Naive thymus-derived CD4-positive, alpha-beta T cell (primary cell): ENCODE measurements at regions not wholly inside any gene's neighbourhood (a gene's known extent, or its start where the extent isn't known, plus 50 kb on each side); places are given as distances from the start of the nearest gene placed in this dataset.

ENCODE experiments used
- ATAC-seq: fragments of 150-1000 bp; cut with Tn5 transposase; 2 replicates; pipeline ENCODE4 v1.10.0; 2021; ENCODE audit warnings: mild to moderate bottlenecking, moderate library complexity
- CTCF ChIA-PET: fragments of 350-600 bp; sonication (Branson Sonifier 250); formaldehyde crosslinking; loops from one replicate; lab custom pipeline; 2021; ENCODE audit warnings: antibody characterized with exemption; lab: Charles Lee
- POLR2A ChIA-PET: fragments of 350-600 bp; sonication (Branson Sonifier 250); formaldehyde crosslinking; loops from one replicate; lab custom pipeline; 2021; ENCODE audit warnings: antibody characterized with exemption, inconsistent platforms; lab: Charles Lee
- DNase-seq, 9 donors: peaks; one replicate each; pipeline versions ENCODE4 v3.0.0 to v3.0.0-alpha.2; 2020 to 2022; ENCODE audit warnings: mixed read lengths in 1 of 9
- H3K27ac ChIP-seq: one replicate; pipeline ENCODE4 v1.7.0; 2013; ENCODE audit warnings: mild to moderate bottlenecking, low read depth, low read length, moderate library complexity
- H3K27me3 ChIP-seq, 2 donors: one replicate each; pipeline ENCODE4 v1.7.0; 2013; ENCODE audit warnings: low read length in 2 of 2, mild to moderate bottlenecking in 2 of 2, moderate library complexity in 2 of 2; ENCODE audit not compliant: control insufficient read depth in 2 of 2, insufficient read depth in 2 of 2
- H3K36me3 ChIP-seq, 3 experiments: 1 replicate in 2 of 3; 2 replicates in 1 of 3; pipeline ENCODE4 v1.7.0; 2013; ENCODE audit warnings: low read length in 3 of 3, mild to moderate bottlenecking in 3 of 3, moderate library complexity in 1 of 3; ENCODE audit not compliant: insufficient read depth in 3 of 3, control insufficient read depth in 2 of 3
- H3K4me1 ChIP-seq, 2 donors: one replicate each; pipeline ENCODE4 v1.7.0; 2013; ENCODE audit warnings: low read length in 2 of 2, mild to moderate bottlenecking in 2 of 2, moderate library complexity in 1 of 2; ENCODE audit not compliant: control insufficient read depth in 2 of 2, insufficient read depth in 2 of 2
- H3K4me3 ChIP-seq: 2 replicates; pipeline ENCODE4 v1.7.0; 2013; ENCODE audit warnings: mild to moderate bottlenecking, low read length
- H3K9me3 ChIP-seq, 3 experiments: 1 replicate in 2 of 3; 2 replicates in 1 of 3; pipeline ENCODE4 v1.7.0; 2013; ENCODE audit warnings: low read length in 3 of 3; ENCODE audit not compliant: control insufficient read depth in 2 of 3
- H3K27ac Mint-ChIP-seq, 9 donors: one replicate each; pipeline ENCODE4 v1.8.0; 2020 to 2022; ENCODE audit warnings: mixed read lengths in 9 of 9, mild to moderate bottlenecking in 8 of 9, moderate library complexity in 5 of 9, inconsistent platforms in 2 of 9
- H3K27me3 Mint-ChIP-seq, 5 donors: one replicate each; pipeline ENCODE4 v1.8.0; 2021 to 2022; ENCODE audit warnings: mixed read lengths in 5 of 5, mild to moderate bottlenecking in 1 of 5
- H3K36me3 Mint-ChIP-seq, 5 donors: one replicate each; pipeline ENCODE4 v1.8.0; 2020 to 2022; ENCODE audit warnings: mixed read lengths in 5 of 5, mild to moderate bottlenecking in 3 of 5, inconsistent platforms in 1 of 5
- H3K4me1 Mint-ChIP-seq, 7 donors: one replicate each; pipeline ENCODE4 v1.8.0; 2020 to 2022; ENCODE audit warnings: mixed read lengths in 7 of 7, mild to moderate bottlenecking in 3 of 7, inconsistent platforms in 1 of 7
- H3K4me3 Mint-ChIP-seq, 10 donors: one replicate each; pipeline ENCODE4 v1.8.0; 2020 to 2022; ENCODE audit warnings: mild to moderate bottlenecking in 10 of 10, mixed read lengths in 10 of 10, moderate library complexity in 6 of 10, inconsistent platforms in 2 of 10
- H3K9me3 Mint-ChIP-seq, 11 donors: one replicate each; pipeline ENCODE4 v1.8.0; 2020 to 2022; ENCODE audit warnings: mixed read lengths in 11 of 11, mild to moderate bottlenecking in 4 of 11, inconsistent platforms in 1 of 11, moderate library complexity in 1 of 11
- intact Hi-C, 2 donors: fragments of 100-400 bp; cut with micrococcal nuclease; formaldehyde crosslinking; loops; one replicate each; pipeline ENCODE4 v1.15.1; 2023

DNA sequence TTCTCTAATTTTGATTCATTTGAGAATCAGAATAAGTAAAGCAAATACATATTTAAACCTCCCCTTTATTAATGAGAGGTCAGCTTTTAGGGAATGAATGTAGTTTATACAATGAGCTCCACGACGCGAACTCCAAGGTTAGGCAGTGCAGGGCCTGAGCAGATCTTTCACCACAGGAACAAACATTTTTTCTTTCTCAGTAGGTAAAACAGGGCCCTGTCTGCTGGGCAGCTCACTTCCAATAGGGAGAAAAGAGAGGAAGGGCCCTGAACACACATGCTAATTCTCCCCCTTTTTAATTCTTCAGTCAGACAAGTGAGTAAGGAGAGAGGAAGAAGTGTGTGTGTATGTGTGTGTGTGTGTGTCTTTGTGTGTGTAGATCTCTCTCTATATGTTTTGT lies 682.4 kb upstream of the TMEFF2 start:
- intact Hi-C loops, result no loop called here
- ChIA-PET POLR2A (no interaction called here), CTCF (no interaction called here)
- Histone ChIP-seq H3K27ac (no peak overlapping the region), H3K27me3 (no peaks in the 10 kb centered on the region), H3K4me3 (no peak overlapping the region), H3K9me3 (no peaks in the 10 kb centered on the region), H3K4me1 (no peaks in the 10 kb centered on the region), H3K36me3 (no peaks in the 10 kb centered on the region)
- DNase-seq (no peak), ATAC-seq (no peak)
- Mint-ChIP-seq H3K4me3 (no peak overlapping the region), H3K27me3 (no peaks in the 10 kb centered on the region), H3K36me3 (no peaks in the 10 kb centered on the region), H3K9me3 (peaks cover 0 to 2% (median 0%) of the 10 kb centered on the region in 11 donors), H3K4me1 (no peaks in the 10 kb centered on the region), H3K27ac (no peak overlapping the region)

DNA sequence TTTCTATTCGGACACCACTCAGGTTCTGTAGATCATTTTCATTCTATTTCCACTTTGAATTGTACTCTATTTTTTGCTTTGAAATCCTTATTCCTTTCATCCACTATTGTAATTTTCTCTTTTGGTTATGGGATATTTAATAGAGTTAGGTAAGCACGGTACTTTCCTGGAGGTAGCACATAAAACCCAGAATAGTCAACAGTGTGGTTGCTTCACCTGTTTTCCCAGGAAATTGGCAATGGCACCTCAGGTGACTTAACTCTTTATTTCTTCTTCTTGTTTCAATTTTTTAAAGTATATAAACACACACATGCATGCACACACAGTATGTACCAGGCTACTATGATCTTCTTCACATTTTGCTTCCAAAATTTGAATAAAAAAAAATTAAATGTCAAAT lies 682.0 kb upstream of the TMEFF2 start:
- Mint-ChIP-seq H3K36me3 (no peaks in the 10 kb centered on the region), H3K27ac (no peak overlapping the region), H3K4me1 (no peaks in the 10 kb centered on the region), H3K27me3 (no peaks in the 10 kb centered on the region), H3K4me3 (no peak overlapping the region), H3K9me3 (peaks cover 0 to 5% (median 0%) of the 10 kb centered on the region in 11 donors)
- intact Hi-C loops, result no loop called here
- H3K4me1 ChIP-seq, result no peaks in the 10 kb centered on the region
- CTCF ChIA-PET, result no interaction called here
- H3K27ac ChIP-seq, result no peak overlapping the region
- ATAC-seq (no peak), DNase-seq (no peak)
- POLR2A ChIA-PET, result no interaction called here
- no peak overlapping the region for H3K4me3 ChIP-seq
- no peaks in the 10 kb centered on the region for H3K9me3 ChIP-seq
- no peaks in the 10 kb centered on the region for H3K27me3 ChIP-seq
- H3K36me3 ChIP-seq, result no peaks in the 10 kb centered on the region

DNA sequence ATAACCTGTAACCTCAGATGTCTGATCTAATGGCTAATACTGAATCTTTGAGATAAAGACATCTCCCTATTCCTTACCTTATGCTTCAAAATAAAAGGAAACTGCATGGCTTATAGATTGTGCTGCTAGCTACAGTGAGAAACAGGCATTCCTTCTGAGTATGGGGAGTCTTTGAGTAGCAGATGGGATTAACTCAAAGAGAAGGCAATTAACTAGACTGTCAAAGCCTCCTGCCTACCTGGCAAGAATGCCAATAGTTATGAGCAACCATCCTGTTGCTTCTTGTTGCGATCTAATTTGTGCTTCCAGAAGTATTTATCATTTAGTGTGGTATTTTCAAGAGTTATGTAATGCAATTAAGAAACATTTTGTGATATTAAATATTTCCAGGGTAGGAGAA lies 660.0 kb upstream of the TMEFF2 start:
- H3K27ac ChIP-seq, result no peak overlapping the region
- H3K36me3 Mint-ChIP-seq, result no peaks in the 10 kb centered on the region
- no peak overlapping the region for H3K4me3 Mint-ChIP-seq
- no peak overlapping the region for H3K27ac Mint-ChIP-seq
- POLR2A ChIA-PET, result no interaction called here
- H3K9me3 Mint-ChIP-seq, result peaks cover 0 to 6% (median 0%) of the 10 kb centered on the region in 11 donors
- H3K4me1 Mint-ChIP-seq, result peaks cover 0 to 1% (median 0%) of the 10 kb centered on the region in 7 donors
- no peaks in the 10 kb centered on the region for H3K4me1 ChIP-seq
- no peaks in the 10 kb centered on the region for H3K27me3 Mint-ChIP-seq
- no peaks in the 10 kb centered on the region for H3K9me3 ChIP-seq
- ATAC-seq (no peak), DNase-seq (no peak)
- CTCF ChIA-PET, result no interaction called here
- H3K27me3 ChIP-seq, result no peaks in the 10 kb centered on the region
- H3K36me3 ChIP-seq, result no peaks in the 10 kb centered on the region
- intact Hi-C loops, result no loop called here
- H3K4me3 ChIP-seq, result no peak overlapping the region

DNA sequence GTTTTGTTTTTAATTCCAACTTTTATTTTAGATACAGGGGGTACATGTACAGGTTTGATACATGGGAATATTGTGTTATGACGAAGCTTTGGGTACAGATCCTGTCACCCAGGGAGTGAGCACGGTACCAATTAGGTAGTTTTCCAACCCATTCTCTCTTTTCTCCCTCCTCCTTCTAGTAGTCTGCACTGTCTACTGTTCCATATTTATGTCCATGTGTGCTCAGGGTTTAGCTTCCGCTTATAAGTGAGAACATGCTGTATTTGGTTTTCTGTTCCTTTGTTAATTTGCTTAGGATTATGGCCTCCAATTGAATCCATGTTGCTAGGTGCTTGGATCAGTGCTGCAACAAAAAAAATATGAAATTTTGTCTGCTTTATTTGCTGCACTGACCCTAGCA lies 659.3 kb upstream of the TMEFF2 start:
- ChIA-PET POLR2A (no interaction called here), CTCF (no interaction called here)
- Mint-ChIP-seq H3K4me3 (no peak overlapping the region), H3K27me3 (no peaks in the 10 kb centered on the region), H3K27ac (no peak overlapping the region), H3K9me3 (peaks cover 0 to 6% (median 0%) of the 10 kb centered on the region in 11 donors), H3K36me3 (no peaks in the 10 kb centered on the region), H3K4me1 (peaks cover 0 to 1% (median 0%) of the 10 kb centered on the region in 7 donors)
- Histone ChIP-seq H3K27me3 (no peaks in the 10 kb centered on the region), H3K27ac (no peak overlapping the region), H3K36me3 (no peaks in the 10 kb centered on the region), H3K4me3 (no peak overlapping the region), H3K4me1 (no peaks in the 10 kb centered on the region), H3K9me3 (no peaks in the 10 kb centered on the region)
- no peak for ATAC-seq
- intact Hi-C loops, result no loop called here
- no peak for DNase-seq

DNA sequence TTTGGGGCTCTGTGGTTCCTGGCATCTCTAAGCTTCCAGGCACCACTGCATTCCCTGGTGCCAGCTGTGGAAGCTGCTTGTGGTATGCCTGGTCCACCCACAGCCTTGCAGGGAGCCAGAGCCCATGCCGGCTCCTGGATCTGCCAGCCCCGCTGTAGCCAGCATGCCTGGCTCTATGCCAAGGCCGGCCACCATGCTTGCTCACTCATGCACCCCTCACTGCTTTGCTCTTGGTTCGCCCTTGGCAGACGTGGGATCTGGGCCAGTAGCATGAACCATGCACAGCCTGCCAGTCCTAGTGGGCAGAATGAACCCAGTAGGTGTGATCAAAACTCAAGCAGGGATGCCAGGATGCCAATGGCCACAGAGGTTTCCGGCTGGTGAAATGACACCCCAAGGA lies 634.2 kb upstream of the TMEFF2 start:
- no peaks in the 10 kb centered on the region for H3K36me3 ChIP-seq
- H3K4me1 Mint-ChIP-seq, result no peaks in the 10 kb centered on the region
- POLR2A ChIA-PET, result no interaction called here
- H3K27ac Mint-ChIP-seq, result no peak overlapping the region
- no peaks in the 10 kb centered on the region for H3K9me3 ChIP-seq
- no peak overlapping the region for H3K4me3 Mint-ChIP-seq
- CTCF ChIA-PET, result no interaction called here
- H3K27me3 Mint-ChIP-seq, result no peaks in the 10 kb centered on the region
- H3K36me3 Mint-ChIP-seq, result no peaks in the 10 kb centered on the region
- ATAC-seq (no peak), DNase-seq (no peak)
- H3K27me3 ChIP-seq, result no peaks in the 10 kb centered on the region
- no peak overlapping the region for H3K4me3 ChIP-seq
- intact Hi-C loops, result no loop called here
- peaks cover 0 to 8% (median 0%) of the 10 kb centered on the region in 11 donors for H3K9me3 Mint-ChIP-seq
- H3K4me1 ChIP-seq, result no peaks in the 10 kb centered on the region
- no peak overlapping the region for H3K27ac ChIP-seq

DNA sequence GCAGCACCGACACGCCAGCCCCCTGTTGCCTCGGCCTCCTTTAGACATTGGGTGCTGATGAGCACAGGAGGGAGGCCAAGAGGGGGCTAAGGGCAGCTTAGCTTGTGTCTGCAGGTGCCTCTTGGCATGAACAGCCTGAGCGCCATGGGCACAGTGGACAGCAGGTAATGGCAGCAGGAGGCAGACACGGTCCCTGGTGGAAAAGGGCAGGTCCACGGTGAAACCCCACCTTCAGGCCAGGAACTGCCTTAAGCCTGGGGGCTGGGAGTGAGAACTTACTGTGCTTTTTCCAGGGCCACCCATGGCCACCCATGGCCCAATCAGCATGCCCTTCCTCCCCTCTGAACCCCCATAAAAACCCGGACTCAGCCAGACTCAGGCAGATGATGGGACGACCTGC lies 633.4 kb upstream of the TMEFF2 start:
- H3K4me1 Mint-ChIP-seq, result no peaks in the 10 kb centered on the region
- H3K27ac ChIP-seq, result no peak overlapping the region
- DNase-seq (no peak), ATAC-seq (no peak)
- H3K4me3 ChIP-seq, result no peak overlapping the region
- no peaks in the 10 kb centered on the region for H3K27me3 Mint-ChIP-seq
- peaks cover 0 to 8% (median 0%) of the 10 kb centered on the region in 11 donors for H3K9me3 Mint-ChIP-seq
- H3K4me3 Mint-ChIP-seq, result no peak overlapping the region
- H3K27me3 ChIP-seq, result no peaks in the 10 kb centered on the region
- CTCF ChIA-PET, result no interaction called here
- no peaks in the 10 kb centered on the region for H3K36me3 ChIP-seq
- POLR2A ChIA-PET, result no interaction called here
- no peaks in the 10 kb centered on the region for H3K9me3 ChIP-seq
- no peaks in the 10 kb centered on the region for H3K36me3 Mint-ChIP-seq
- intact Hi-C loops, result no loop called here
- H3K4me1 ChIP-seq, result no peaks in the 10 kb centered on the region
- H3K27ac Mint-ChIP-seq, result no peak overlapping the region

DNA sequence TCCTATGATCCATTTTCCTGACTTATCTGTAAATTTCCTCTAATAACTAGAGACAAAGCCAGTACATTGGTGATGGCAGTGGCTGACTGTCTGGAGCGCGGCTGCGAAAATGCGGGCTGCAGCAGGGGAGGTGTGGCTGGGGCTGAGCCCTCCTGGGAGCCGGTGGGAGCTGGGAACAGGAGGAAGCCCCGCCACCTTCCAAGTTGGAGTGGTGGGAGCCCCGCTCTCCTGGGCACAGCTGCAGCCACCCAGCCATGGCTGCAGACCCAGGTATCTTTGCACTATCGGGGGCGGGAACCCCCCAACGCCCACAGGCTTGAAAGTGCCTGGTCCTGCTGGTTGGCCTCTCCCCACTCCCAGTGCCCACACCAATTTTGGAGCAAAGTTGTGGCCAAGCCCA lies 633.0 kb upstream of the TMEFF2 start:
- no peak for DNase-seq
- Histone ChIP-seq H3K27me3 (no peaks in the 10 kb centered on the region), H3K4me3 (no peak overlapping the region), H3K27ac (no peak overlapping the region), H3K4me1 (no peaks in the 10 kb centered on the region), H3K9me3 (no peaks in the 10 kb centered on the region), H3K36me3 (no peaks in the 10 kb centered on the region)
- ChIA-PET CTCF (no interaction called here), POLR2A (no interaction called here)
- Mint-ChIP-seq H3K9me3 (peaks cover 0 to 8% (median 0%) of the 10 kb centered on the region in 11 donors), H3K36me3 (no peaks in the 10 kb centered on the region), H3K4me3 (no peak overlapping the region), H3K27ac (no peak overlapping the region), H3K4me1 (no peaks in the 10 kb centered on the region), H3K27me3 (no peaks in the 10 kb centered on the region)
- intact Hi-C loops, result no loop called here
- no peak for ATAC-seq
